Psoas muscle (tissue), 7 donors: ENCODE measurements at regions not wholly inside any gene's neighbourhood (a gene's known extent, or its start where the extent isn't known, plus 50 kb on each side); places are given as distances from the start of the nearest gene placed in this dataset.

Experiments
- ATAC-seq, 4 donors: fragments of 200-7000 bp; cut with Tn5 transposase; one replicate each; pipeline ENCODE4 v1.9.1; 2020; ENCODE audit warnings: moderate library complexity in 3 of 4, mild to moderate bottlenecking in 2 of 4
- DNase-seq, 2 donors: peaks; one replicate each; pipeline ENCODE4 v3.0.0-alpha.2; 2020
- H3K27ac ChIP-seq: fragments of 200-600 bp; one replicate; pipeline ENCODE4 v1.8.0; 2022
- H3K27me3 ChIP-seq, 3 donors: fragments of 200-600 bp in 1 of 3; one replicate each; pipeline versions ENCODE4 v1.6.1 to v1.8.0; 2013 to 2022; ENCODE audit warnings: low read length in 2 of 3, mild to moderate bottlenecking in 2 of 3, moderate library complexity in 1 of 3; ENCODE audit not compliant: insufficient read depth in 3 of 3
- H3K36me3 ChIP-seq, 2 donors: fragments of 200-600 bp in 1 of 2; one replicate each; pipeline versions ENCODE4 v1.6.1 to v1.8.0; 2013 to 2022; ENCODE audit warnings: low read depth in 1 of 2, mild to moderate bottlenecking in 1 of 2, moderate library complexity in 1 of 2; ENCODE audit not compliant: insufficient read depth in 1 of 2
- H3K4me1 ChIP-seq: fragments of 200-600 bp; one replicate; pipeline ENCODE4 v1.8.0; 2022
- H3K4me3 ChIP-seq: fragments of 200-600 bp; one replicate; pipeline ENCODE4 v1.8.0; 2022; ENCODE audit warnings: mild to moderate bottlenecking
- H3K9me3 ChIP-seq: fragments of 200-600 bp; one replicate; pipeline ENCODE4 v1.8.0; 2022
- WGBS, 3 donors: extraction: QIAGEN DNeasy Blood & Tissue Kit; methylation state at CpG; one replicate each; pipeline versions ENCODE4 v1.1.6 to v1.1.7; 2013; 5-methylcytosine and 5-hydroxymethylcytosine counted together
- intact Hi-C, 2 donors: fragments of 100-400 bp; cut with DNase I; formaldehyde crosslinking; loops; one replicate each; pipeline versions ENCODE4 v1.11.0 to v1.14.2; 2022
- TF ChIP-seq, protein P1 (sequence below): fragments of 200-600 bp; IDR thresholded peaks from one replicate; pipeline ENCODE4 v1.8.0; 2022; ENCODE audit warnings: antibody characterized with exemption
- donor health status: healthy with polysubstance abuse.
- donor health status: DM: no; HTN: no; CAD: no; lungs with moderate emphysema.
- donor health status: Bipolar disorder and iron deficiency.
- donor health status: healthy.
- donor health status: DM: yes; HTN: yes; CAD: no.
- donor health status: DM: no; HTN: no; CAD: no.
- donor health status: DM: yes; HTN: yes; CAD: no.

DNA sequence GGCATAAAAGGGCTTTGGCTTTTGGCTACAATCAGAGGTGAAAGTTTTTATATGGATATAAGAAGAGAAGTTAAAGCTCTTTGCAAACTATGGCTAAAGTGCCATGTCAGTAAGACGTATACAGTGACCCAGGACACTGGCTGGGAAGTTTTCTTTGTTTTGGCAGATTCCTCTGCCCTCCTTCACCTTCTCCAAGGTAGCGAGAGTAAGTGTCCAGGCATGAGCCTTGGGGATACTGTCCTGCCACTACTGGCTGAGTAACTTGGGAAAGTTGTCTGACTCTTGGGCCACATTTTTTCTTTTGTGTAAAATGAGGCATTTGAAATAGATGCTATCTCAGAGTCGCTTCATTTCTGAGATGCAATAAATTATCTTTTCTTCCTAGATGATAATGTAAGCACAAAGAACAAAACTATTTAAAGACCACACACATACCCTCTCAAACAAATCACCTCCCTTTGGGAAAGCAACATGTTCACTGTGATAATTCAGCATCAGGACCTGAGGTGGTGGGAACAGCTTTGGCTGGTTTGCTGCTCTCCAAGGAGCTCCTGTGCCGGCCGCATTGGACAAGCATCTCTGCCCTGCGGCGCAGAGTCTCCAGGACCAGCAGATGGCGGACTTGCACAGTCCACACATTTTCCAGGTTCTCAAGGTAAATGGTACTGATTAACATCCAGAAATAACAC, 106.3 kb downstream of the PTCSC3 start:
- no peaks in the 10 kb centered on the region for H3K9me3 ChIP-seq
- peaks cover 0 to 5% (median 0%) of the 10 kb centered on the region in 3 donors for H3K27me3 ChIP-seq
- H3K4me3 ChIP-seq: no peak overlapping the region
- H3K36me3 ChIP-seq: no peaks in the 10 kb centered on the region
- DNase-seq (peak in 1 of 2 donors; percentile 15), ATAC-seq (no peak)
- no peak overlapping the region for H3K27ac ChIP-seq
- TF ChIP-seq, protein P1, sequence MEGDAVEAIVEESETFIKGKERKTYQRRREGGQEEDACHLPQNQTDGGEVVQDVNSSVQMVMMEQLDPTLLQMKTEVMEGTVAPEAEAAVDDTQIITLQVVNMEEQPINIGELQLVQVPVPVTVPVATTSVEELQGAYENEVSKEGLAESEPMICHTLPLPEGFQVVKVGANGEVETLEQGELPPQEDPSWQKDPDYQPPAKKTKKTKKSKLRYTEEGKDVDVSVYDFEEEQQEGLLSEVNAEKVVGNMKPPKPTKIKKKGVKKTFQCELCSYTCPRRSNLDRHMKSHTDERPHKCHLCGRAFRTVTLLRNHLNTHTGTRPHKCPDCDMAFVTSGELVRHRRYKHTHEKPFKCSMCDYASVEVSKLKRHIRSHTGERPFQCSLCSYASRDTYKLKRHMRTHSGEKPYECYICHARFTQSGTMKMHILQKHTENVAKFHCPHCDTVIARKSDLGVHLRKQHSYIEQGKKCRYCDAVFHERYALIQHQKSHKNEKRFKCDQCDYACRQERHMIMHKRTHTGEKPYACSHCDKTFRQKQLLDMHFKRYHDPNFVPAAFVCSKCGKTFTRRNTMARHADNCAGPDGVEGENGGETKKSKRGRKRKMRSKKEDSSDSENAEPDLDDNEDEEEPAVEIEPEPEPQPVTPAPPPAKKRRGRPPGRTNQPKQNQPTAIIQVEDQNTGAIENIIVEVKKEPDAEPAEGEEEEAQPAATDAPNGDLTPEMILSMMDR: peak; percentile 33
- intact Hi-C loops: no loop called here
- H3K4me1 ChIP-seq: no peaks in the 10 kb centered on the region
- WGBS, 3 donors: 28 to 29% (median 28%) methylated on average over 8 of the region's 8 CpGs

GRCh38 chr14:36069535-36069900, 107.0 kb downstream of the PTCSC3 start:
- H3K4me1 ChIP-seq: no peaks in the 10 kb centered on the region
- H3K9me3 ChIP-seq: no peaks in the 10 kb centered on the region
- ATAC-seq (peak in 1 of 4 donors; percentile 44), DNase-seq (no peak)
- no peak overlapping the region for H3K4me3 ChIP-seq
- intact Hi-C loops: loop anchor here in 1 of 2 donors (10.0 kb wide), 1 partner anchor 455 kb away; the partner anchor contains the start of gene NKX2-1
- peaks cover 0 to 5% (median 0%) of the 10 kb centered on the region in 3 donors for H3K27me3 ChIP-seq
- H3K27ac ChIP-seq: no peak overlapping the region
- TF ChIP-seq, protein P1: peak; percentile 7
- WGBS, 3 donors: 29 to 52% (median 35%) methylated on average over 2 of the region's 2 CpGs
- H3K36me3 ChIP-seq: no peaks in the 10 kb centered on the region

GRCh38 chr14:36068777-36069534, 107.6 kb downstream of the PTCSC3 start:
- no peak for ATAC-seq
- WGBS, 3 donors: 54 to 61% (median 59%) methylated on average over 11 of the region's 11 CpGs

DNA sequence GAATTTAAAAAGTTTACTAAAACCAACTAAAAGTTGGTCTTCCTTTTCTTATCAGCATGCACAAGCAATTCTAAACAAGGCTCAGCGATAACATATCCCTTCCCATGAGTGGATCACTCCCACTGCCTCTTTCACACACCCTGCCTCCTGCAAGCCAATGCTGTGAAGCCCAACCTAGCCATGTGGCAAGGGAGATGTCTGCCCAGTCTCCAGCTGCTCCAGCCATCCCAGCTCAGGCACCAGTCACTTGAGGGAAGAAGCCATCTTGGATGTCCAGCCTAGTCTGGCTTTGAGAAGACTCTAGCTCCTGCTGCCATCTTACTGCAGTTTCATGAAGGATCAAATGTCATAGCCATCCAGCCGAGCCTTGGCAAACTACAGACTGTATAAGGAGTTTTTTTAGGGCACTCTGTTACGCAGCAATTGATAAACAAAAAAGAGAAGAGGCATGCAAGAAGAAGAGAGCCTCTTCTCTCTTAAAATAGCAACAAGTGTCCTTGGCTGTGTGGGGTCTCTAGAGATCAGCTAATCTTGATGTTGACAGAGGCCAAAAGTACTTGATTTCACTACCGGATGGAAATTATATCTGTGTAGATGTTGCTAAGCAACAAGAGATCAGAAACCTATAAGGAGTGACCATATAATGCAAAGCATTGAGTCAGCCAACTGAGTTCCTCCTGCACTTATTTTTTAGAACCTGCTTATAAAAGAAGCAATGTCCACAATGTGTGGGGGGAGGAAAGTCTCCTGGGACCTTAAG, 108.9 kb downstream of the PTCSC3 start:
- Histone ChIP-seq H3K4me1 (no peaks in the 10 kb centered on the region), H3K27ac (no peak overlapping the region), H3K36me3 (no peaks in the 10 kb centered on the region), H3K9me3 (no peaks in the 10 kb centered on the region), H3K27me3 (peaks cover 0 to 5% (median 2%) of the 10 kb centered on the region in 3 donors), H3K4me3 (no peak overlapping the region)
- TF ChIP-seq, protein P1: no peak
- WGBS, 3 donors: 31 to 47% (median 45%) methylated on average over 4 of the region's 4 CpGs
- DNase-seq (no peak), ATAC-seq (no peak)
- intact Hi-C loops: loop anchor here in 1 of 2 donors (10.0 kb wide), 1 partner anchor 457 kb away; the partner anchor contains the start of gene NKX2-1

More at GRCh38 chr14:36068777-36069534, 107.6 kb downstream of the PTCSC3 start:
- Histone ChIP-seq H3K4me1 (no peaks in the 10 kb centered on the region), H3K27ac (no peak overlapping the region), H3K36me3 (no peaks in the 10 kb centered on the region), H3K9me3 (no peaks in the 10 kb centered on the region), H3K4me3 (no peak overlapping the region), H3K27me3 (peaks cover 0 to 5% (median 0%) of the 10 kb centered on the region in 3 donors)
- DNase-seq: no peak
- TF ChIP-seq, protein P1: no peak
- intact Hi-C loops: loop anchor here in 1 of 2 donors (10.0 kb wide), 1 partner anchor 456 kb away; the partner anchor contains the start of gene NKX2-1
